ENCODE measurements at regions not wholly inside any gene's neighbourhood (a gene's known extent, or its start where the extent isn't known, plus 50 kb on each side); places are given as distances from the start of the nearest gene placed in this dataset.

- Mint-ChIP-seq H3K27me3 (ENCODE audit: low read depth in 3 of 3) (peaks cover 4 to 10% (median 8%) of the 10 kb centered on the region in 3 donors), H3K36me3 (peaks cover 0 to 13% (median 11%) of the 10 kb centered on the region in 3 donors), H3K4me3 (no peak overlapping the region), H3K4me1 (peaks cover 25% of the 10 kb centered on the region in 2 donors), H3K27ac (peak overlapping the region in 1 of 6 donors; percentile 46), H3K9me3 (peaks cover 2 to 9% (median 3%) of the 10 kb centered on the region in 6 donors)
- no peak for DNase-seq
These were observed 203.5 kb downstream of the ZFP36L2 start for GRCh38 chr2:43022896-43023295.

DNA sequence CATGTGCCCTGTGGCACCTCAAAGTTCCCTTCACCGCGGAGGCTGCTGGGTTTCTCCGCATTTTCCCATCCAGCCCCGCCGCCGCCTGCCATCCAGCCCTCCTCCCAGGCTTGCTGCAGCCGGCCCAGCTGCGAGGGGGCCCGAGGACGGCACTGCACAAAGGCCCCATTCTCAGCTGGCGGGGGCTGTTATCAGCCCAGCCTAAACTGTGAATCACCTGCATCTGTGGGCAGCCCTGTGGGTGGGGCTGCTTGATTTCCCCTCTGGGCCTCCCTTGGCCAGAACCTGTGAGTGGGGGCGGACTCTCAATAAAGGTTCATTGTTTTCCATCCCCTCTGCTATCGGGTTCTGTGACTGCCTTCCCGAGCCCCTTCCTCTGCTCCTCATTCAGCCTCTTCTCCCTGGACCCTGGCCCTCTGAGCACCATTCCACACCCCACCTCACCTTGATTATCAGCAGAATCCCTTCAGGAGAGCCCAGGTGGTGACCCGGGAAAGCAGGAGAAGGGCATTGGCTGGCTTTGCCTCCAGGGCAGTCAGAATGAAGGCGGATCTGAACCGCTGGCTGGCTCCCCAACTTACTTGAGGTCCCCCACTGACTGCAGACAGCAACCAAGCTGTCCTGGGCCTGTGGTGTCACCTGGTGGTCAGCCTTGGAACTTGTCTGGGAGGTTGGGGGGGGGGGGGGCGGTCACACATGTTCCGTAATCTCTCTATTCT, 204.5 kb downstream of the ZFP36L2 start:
- Mint-ChIP-seq H3K27ac (no peak overlapping the region), H3K9me3 (peaks cover 2 to 9% (median 3%) of the 10 kb centered on the region in 6 donors), H3K4me3 (no peak overlapping the region), H3K27me3 (ENCODE audit: low read depth in 3 of 3) (peaks cover 4 to 8% (median 7%) of the 10 kb centered on the region in 3 donors), H3K36me3 (peaks cover 0 to 17% (median 11%) of the 10 kb centered on the region in 3 donors), H3K4me1 (peaks cover 15 to 17% of the 10 kb centered on the region in 2 donors)
- DNase-seq, result no peak

DNA sequence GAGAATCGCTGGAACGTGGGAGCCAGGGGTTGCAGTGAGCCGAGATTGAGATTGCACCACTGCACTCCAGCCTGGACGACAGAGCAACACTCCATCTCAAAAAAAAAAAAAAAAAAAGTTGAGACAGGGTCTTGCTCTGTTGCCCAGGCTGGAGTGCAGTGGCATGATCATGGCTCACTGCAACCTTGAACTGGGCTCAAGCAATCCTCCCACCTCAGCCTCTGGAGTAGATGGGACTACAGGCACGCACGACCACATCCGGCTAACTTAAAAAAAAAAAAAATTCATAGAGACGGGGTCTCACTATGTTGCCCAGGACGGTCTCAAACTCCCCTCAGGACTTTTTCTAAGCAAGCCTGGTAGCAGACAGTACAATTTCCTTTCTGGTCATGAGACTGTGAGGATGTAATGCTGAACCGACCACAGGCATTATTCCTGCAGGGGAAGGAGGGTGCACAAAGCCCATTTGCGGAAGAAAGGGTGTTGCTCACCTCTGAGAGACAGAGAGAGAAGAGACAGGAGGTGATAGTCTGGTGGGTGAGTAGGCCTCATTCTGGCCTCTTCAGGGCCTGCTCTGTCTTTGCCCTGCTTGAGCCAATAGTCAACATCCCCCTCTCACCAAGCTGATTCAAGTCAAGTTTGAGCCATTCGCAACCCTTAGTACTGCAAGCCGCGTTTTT, 205.3 kb downstream of the ZFP36L2 start:
- Mint-ChIP-seq H3K27ac (no peak overlapping the region), H3K4me3 (no peak overlapping the region), H3K9me3 (peaks cover 2 to 9% (median 3%) of the 10 kb centered on the region in 6 donors), H3K36me3 (peaks cover 0 to 17% (median 11%) of the 10 kb centered on the region in 3 donors), H3K4me1 (peaks cover 9 to 10% of the 10 kb centered on the region in 2 donors), H3K27me3 (ENCODE audit: low read depth in 3 of 3) (peaks cover 4 to 8% (median 7%) of the 10 kb centered on the region in 3 donors)
- DNase-seq, result no peak

DNA sequence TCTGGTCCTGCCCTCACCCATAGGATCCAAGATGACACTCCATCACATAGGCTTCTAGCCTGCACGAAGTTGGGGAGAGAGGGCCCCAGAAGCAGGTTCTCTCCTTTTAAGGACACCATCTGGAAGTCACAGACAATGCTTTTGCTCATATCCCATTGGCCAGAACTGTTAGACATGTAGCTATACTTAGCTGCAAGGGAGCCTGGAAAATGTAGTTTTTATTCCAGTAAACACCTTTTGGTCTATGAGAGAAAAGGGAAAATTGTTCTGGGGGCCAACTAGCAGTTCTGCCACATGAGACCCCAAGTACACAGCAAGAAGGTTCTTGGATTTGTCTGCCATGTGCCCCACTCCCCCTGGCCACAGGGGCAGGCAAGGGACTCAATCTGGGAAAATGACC, 206.1 kb downstream of the ZFP36L2 start:
- Mint-ChIP-seq H3K4me1 (peaks cover 7 to 8% of the 10 kb centered on the region in 2 donors), H3K27ac (no peak overlapping the region), H3K36me3 (peaks cover 0 to 17% (median 11%) of the 10 kb centered on the region in 3 donors), H3K9me3 (peaks cover 2 to 9% (median 3%) of the 10 kb centered on the region in 6 donors), H3K4me3 (no peak overlapping the region), H3K27me3 (ENCODE audit: low read depth in 3 of 3) (peaks cover 4 to 9% (median 7%) of the 10 kb centered on the region in 3 donors)
- no peak for DNase-seq

GRCh38 chr2:43019536-43020183, 206.7 kb downstream of the ZFP36L2 start:
- Mint-ChIP-seq H3K36me3 (peaks cover 0 to 17% (median 11%) of the 10 kb centered on the region in 3 donors), H3K4me1 (peaks cover 2% of the 10 kb centered on the region in 2 donors), H3K4me3 (no peak overlapping the region), H3K27ac (no peak overlapping the region), H3K9me3 (peaks cover 2 to 9% (median 3%) of the 10 kb centered on the region in 6 donors), H3K27me3 (ENCODE audit: low read depth in 3 of 3) (peaks cover 4 to 7% (median 6%) of the 10 kb centered on the region in 3 donors)
- DNase-seq, result no peak

GRCh38 chr2:43019025-43019367, 207.4 kb downstream of the ZFP36L2 start:
- no peak overlapping the region for H3K27ac Mint-ChIP-seq
- no peaks in the 10 kb centered on the region for H3K4me1 Mint-ChIP-seq
- peaks cover 4 to 7% (median 6%) of the 10 kb centered on the region in 3 donors for H3K27me3 Mint-ChIP-seq (ENCODE audit: low read depth in 3 of 3)
- peaks cover 2 to 9% (median 3%) of the 10 kb centered on the region in 6 donors for H3K9me3 Mint-ChIP-seq
- no peak overlapping the region for H3K4me3 Mint-ChIP-seq
- no peak for DNase-seq
- H3K36me3 Mint-ChIP-seq, result peaks cover 0 to 17% (median 11%) of the 10 kb centered on the region in 3 donors

DNA sequence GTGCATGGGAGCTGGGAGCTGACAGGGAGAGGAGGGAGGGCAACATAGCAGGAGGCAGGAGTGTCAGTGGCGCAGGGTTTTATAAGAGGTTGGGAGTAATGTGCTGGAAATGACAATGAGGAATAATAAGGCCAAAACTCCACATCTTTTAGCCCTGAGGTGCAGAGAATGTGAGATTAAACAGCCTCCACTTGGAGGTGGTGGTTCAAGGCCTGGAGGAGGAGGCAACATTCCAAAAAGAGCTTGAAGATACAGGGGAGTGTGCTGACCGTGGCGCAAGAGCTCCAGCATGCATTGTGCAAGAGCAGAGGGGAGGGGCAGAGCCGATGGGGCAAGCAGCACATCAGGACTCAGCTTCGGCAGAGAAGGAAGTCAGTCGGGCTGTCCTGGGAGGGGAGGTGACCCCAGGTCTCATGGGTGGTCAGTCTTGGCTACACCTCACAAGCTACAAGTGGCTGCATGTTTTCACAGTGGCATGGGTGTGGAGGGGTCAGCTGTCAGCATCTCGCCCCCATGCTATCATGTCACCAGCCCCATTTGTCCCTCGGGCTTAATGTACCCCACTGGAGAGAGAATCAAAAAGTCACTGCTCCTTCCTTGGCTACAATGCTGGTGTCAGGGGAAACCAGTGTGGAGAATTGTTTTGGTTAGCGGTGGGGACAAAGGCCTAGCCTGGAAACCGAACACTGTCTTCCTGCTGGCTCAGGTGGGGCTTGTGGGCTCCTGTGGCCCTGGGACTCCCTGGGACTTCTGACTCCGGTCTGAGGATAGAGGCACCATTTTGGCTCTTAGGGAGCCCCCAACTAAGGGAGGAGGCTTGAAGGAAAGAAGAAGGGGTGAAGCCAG, 208.0 kb downstream of the ZFP36L2 start:
- peaks cover 2 to 9% (median 3%) of the 10 kb centered on the region in 6 donors for H3K9me3 Mint-ChIP-seq
- no peak overlapping the region for H3K4me3 Mint-ChIP-seq
- DNase-seq, result no peak
- no peak overlapping the region for H3K27ac Mint-ChIP-seq
- no peaks in the 10 kb centered on the region for H3K4me1 Mint-ChIP-seq
- H3K27me3 Mint-ChIP-seq (ENCODE audit: low read depth in 3 of 3), result peaks cover 4 to 7% (median 4%) of the 10 kb centered on the region in 3 donors
- peaks cover 0 to 17% (median 11%) of the 10 kb centered on the region in 3 donors for H3K36me3 Mint-ChIP-seq

DNA sequence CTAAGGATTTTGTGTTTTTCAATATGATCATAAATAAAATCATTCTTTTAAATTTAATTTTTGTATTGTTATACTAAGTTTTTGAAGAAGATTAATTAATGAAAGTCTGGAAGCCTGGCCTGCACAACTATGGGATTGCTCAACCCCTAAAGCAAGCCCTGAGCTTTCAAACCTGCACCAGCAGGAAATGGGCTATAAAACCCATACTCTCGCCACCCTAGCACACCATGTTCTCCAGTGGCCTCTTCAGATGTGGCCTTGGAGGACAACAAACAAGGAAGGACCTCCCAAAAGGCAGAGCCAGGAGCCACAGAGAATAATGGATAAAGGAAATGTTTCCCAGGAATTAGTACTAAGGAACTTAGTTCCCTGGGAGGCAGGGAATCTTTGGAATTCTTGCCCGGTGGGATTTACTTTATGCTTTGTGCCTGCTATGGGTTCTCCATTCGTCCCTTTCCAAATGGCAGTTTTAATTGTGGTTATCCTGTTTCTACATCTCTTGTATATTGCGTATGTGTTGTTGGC, 212.5 kb downstream of the ZFP36L2 start:
- H3K9me3 Mint-ChIP-seq, result no peaks in the 10 kb centered on the region
- H3K36me3 Mint-ChIP-seq, result peaks cover 0 to 4% (median 0%) of the 10 kb centered on the region in 3 donors
- no peak for DNase-seq
- no peak overlapping the region for H3K4me3 Mint-ChIP-seq
- H3K27ac Mint-ChIP-seq, result no peak overlapping the region
- H3K27me3 Mint-ChIP-seq (ENCODE audit: low read depth in 3 of 3), result peaks cover 2 to 8% (median 5%) of the 10 kb centered on the region in 3 donors
- H3K4me1 Mint-ChIP-seq, result no peaks in the 10 kb centered on the region

DNA sequence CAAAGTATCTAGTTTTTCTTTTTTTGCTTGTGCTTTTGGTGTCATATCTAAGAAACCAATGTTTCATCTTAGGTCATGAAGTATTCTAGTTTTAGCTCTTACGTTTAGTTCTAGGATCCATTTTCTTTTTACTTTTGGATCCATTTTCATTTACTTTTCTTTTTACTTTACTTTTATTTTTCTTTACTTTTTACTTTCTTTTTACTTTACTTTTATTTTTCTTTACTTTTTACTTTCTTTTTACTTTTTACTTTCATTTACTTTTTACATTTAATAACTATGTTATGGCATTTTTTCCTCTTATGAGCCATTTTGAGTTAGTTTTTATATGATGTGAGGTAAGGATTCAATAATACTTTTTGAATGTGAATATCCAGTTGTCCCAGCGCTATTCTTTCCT, 213.4 kb downstream of the ZFP36L2 start:
- H3K9me3 Mint-ChIP-seq, result no peaks in the 10 kb centered on the region
- DNase-seq, result no peak
- peaks cover 0 to 5% (median 2%) of the 10 kb centered on the region in 3 donors for H3K27me3 Mint-ChIP-seq (ENCODE audit: low read depth in 3 of 3)
- peaks cover 0 to 4% (median 0%) of the 10 kb centered on the region in 3 donors for H3K36me3 Mint-ChIP-seq
- no peaks in the 10 kb centered on the region for H3K4me1 Mint-ChIP-seq
- H3K4me3 Mint-ChIP-seq, result no peak overlapping the region
- no peak overlapping the region for H3K27ac Mint-ChIP-seq

DNA sequence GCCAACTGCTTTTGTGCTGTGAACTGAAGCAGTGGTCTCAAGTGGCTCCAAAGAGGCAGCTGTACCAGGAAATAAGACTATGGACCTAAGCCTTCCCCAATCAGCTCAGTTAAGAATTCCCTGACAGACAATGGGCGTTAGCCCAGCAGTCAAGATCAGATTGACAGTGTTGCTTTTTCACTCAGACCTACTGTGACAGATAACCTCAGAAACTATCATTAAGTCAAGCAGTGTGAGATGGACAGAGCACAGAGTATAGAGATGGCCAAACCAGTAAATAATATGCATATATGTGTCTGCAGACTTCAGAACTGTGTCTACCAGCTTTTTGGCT, 215.3 kb downstream of the ZFP36L2 start:
- DNase-seq, result no peak
- Mint-ChIP-seq H3K27me3 (ENCODE audit: low read depth in 3 of 3) (peaks cover 0 to 5% (median 2%) of the 10 kb centered on the region in 3 donors), H3K4me1 (no peaks in the 10 kb centered on the region), H3K36me3 (no peaks in the 10 kb centered on the region), H3K27ac (no peak overlapping the region), H3K9me3 (no peaks in the 10 kb centered on the region), H3K4me3 (no peak overlapping the region)

- no peaks in the 10 kb centered on the region for H3K9me3 Mint-ChIP-seq
- H3K4me3 Mint-ChIP-seq, result no peak overlapping the region
- no peaks in the 10 kb centered on the region for H3K4me1 Mint-ChIP-seq
- H3K27me3 Mint-ChIP-seq (ENCODE audit: low read depth in 3 of 3), result peaks cover 1 to 4% (median 2%) of the 10 kb centered on the region in 3 donors
- no peaks in the 10 kb centered on the region for H3K36me3 Mint-ChIP-seq
- H3K27ac Mint-ChIP-seq, result no peak overlapping the region
- DNase-seq, result no peak
These were observed 215.8 kb downstream of the ZFP36L2 start for GRCh38 chr2:43010438-43011157.

- H3K9me3 Mint-ChIP-seq, result no peaks in the 10 kb centered on the region
- H3K27ac Mint-ChIP-seq, result no peak overlapping the region
- H3K27me3 Mint-ChIP-seq (ENCODE audit: low read depth in 3 of 3), result peaks cover 0 to 4% (median 2%) of the 10 kb centered on the region in 3 donors
- no peak for DNase-seq
- peaks cover 0 to 5% (median 0%) of the 10 kb centered on the region in 3 donors for H3K36me3 Mint-ChIP-seq
- no peaks in the 10 kb centered on the region for H3K4me1 Mint-ChIP-seq
- no peak overlapping the region for H3K4me3 Mint-ChIP-seq
These were observed 217.0 kb downstream of the ZFP36L2 start for GRCh38 chr2:43009448-43009847.

Data from immature natural killer cell (primary cell).